GM23338 (cell line): ENCODE measurements at regions not wholly inside any gene's neighbourhood (a gene's known extent, or its start where the extent isn't known, plus 50 kb on each side); places are given as distances from the start of the nearest gene placed in this dataset.

Experiments used
- ATAC-seq: fragments of 200-7000 bp; cut with Tn5 transposase; 3 replicates; pipeline ENCODE4 v1.9.1; 2020
- DNase-seq: peaks from one replicate; pipeline ENCODE4 v3.0.0-alpha.2; 2015; ENCODE audit warnings: low spot score
- H2AFZ ChIP-seq: fragments of 200-600 bp; sonication (generic); 2 replicates; pipeline ENCODE4 v1.8.0; 2016; ENCODE audit warnings: antibody characterized with exemption, mild to moderate bottlenecking, moderate library complexity
- H3F3A ChIP-seq: fragments of 200-600 bp; sonication (generic); replicated peaks from 2 replicates; pipeline ENCODE4 v1.8.0; 2017; ENCODE audit warnings: antibody characterized with exemption, mixed run types, low read depth
- H3K27ac ChIP-seq: fragments of 200-600 bp; sonication (generic); 2 replicates; pipeline ENCODE4 v1.6.1; 2016; ENCODE audit warnings: low read depth
- H3K27me3 ChIP-seq: fragments of 200-600 bp; sonication (generic); 2 replicates; pipeline ENCODE4 v1.8.0; 2016; ENCODE audit warnings: mild to moderate bottlenecking, mixed run types, moderate library complexity; ENCODE audit not compliant: insufficient read depth
- H3K36me3 ChIP-seq: fragments of 200-600 bp; sonication (generic); 2 replicates; pipeline ENCODE4 v1.8.0; 2016; ENCODE audit warnings: mild to moderate bottlenecking; ENCODE audit not compliant: insufficient read depth
- H3K4me1 ChIP-seq: fragments of 200-600 bp; sonication (generic); 2 replicates; pipeline ENCODE4 v1.8.0; 2016; ENCODE audit warnings: mild to moderate bottlenecking, moderate library complexity; ENCODE audit not compliant: insufficient read depth
- H3K4me2 ChIP-seq: fragments of 200-600 bp; sonication (generic); 2 replicates; pipeline ENCODE4 v1.7.1; 2017; ENCODE audit warnings: mixed run types
- H3K4me3 ChIP-seq: fragments of 200-600 bp; sonication (generic); 2 replicates; pipeline ENCODE4 v1.6.1; 2016; ENCODE audit warnings: mixed run types
- H3K79me2 ChIP-seq: fragments of 200-600 bp; sonication (generic); replicated peaks from 2 replicates; pipeline ENCODE4 v1.8.0; 2017; ENCODE audit warnings: mild to moderate bottlenecking; ENCODE audit not compliant: insufficient read depth
- H3K9me2 ChIP-seq: fragments of 200-600 bp; sonication (generic); 2 replicates; pipeline ENCODE4 v1.8.0; 2017; ENCODE audit not compliant: insufficient read depth
- H4K20me1 ChIP-seq: fragments of 200-600 bp; sonication (generic); replicated peaks from 2 replicates; pipeline ENCODE4 v1.8.0; 2017; ENCODE audit warnings: mild to moderate bottlenecking; ENCODE audit not compliant: insufficient read depth
- H3K27ac Mint-ChIP-seq: 2 replicates; pipeline ENCODE4 v1.8.0; 2020; ENCODE audit warnings: inconsistent platforms, mild to moderate bottlenecking, moderate library complexity, mixed read lengths
- H3K27me3 Mint-ChIP-seq: 3 replicates; pipeline ENCODE4 v1.8.0; 2022; ENCODE audit warnings: low read depth, mild to moderate bottlenecking, moderate library complexity, mixed read lengths, inconsistent platforms; ENCODE audit not compliant: insufficient read depth, poor library complexity
- H3K36me3 Mint-ChIP-seq: 3 replicates; pipeline ENCODE4 v1.8.0; 2021; ENCODE audit warnings: low read depth, mild to moderate bottlenecking, inconsistent platforms, moderate library complexity, mixed read lengths
- H3K4me1 Mint-ChIP-seq: 3 replicates; pipeline ENCODE4 v1.8.0; 2020; ENCODE audit warnings: mild to moderate bottlenecking, inconsistent platforms, mixed read lengths
- H3K4me3 Mint-ChIP-seq: 3 replicates; pipeline ENCODE4 v1.8.0; 2021; ENCODE audit warnings: moderate library complexity, mild to moderate bottlenecking, inconsistent platforms, mixed read lengths
- H3K9me3 Mint-ChIP-seq: 3 replicates; pipeline ENCODE4 v1.8.0; 2020; ENCODE audit warnings: moderate library complexity, mild to moderate bottlenecking, inconsistent platforms, mixed read lengths
- CREB1 ChIP-seq: fragments of 250-450 bp; sonication (Bioruptor Pico); IDR thresholded peaks from 2 replicates; pipeline ENCODE4 v1.5.0; 2020; ENCODE audit warnings: low read depth, mild to moderate bottlenecking, moderate library complexity
- EZH2 ChIP-seq: fragments of 200-600 bp; sonication (generic); IDR thresholded peaks from one replicate; pipeline ENCODE4 v1.8.0; 2017; ENCODE audit warnings: antibody characterized with exemption, mild to moderate bottlenecking, low read depth; ENCODE audit not compliant: unreplicated experiment
- EZH2phosphoT487 ChIP-seq: fragments of 200-600 bp; sonication (generic); IDR thresholded peaks from one replicate; pipeline ENCODE4 v1.8.1; 2018; ENCODE audit warnings: antibody characterized with exemption; ENCODE audit not compliant: unreplicated experiment
- NANOG ChIP-seq: IDR thresholded peaks from 2 replicates; pipeline ENCODE4 v1.6.1; 2016; ENCODE audit warnings: antibody characterized with exemption, borderline replicate concordance
- POLR2AphosphoS5 ChIP-seq: IDR thresholded peaks from 2 replicates; pipeline ENCODE4 v1.6.1; 2016; ENCODE audit warnings: antibody characterized with exemption, low read depth
- ZNF114 ChIP-seq: fragments of 250-450 bp; sonication (Bioruptor Pico); IDR thresholded peaks from 2 replicates; pipeline ENCODE4 v1.5.0; 2020; ENCODE audit warnings: mild to moderate bottlenecking, moderate library complexity
- ZNF331 ChIP-seq: fragments of 250-450 bp; sonication (Bioruptor Pico); IDR thresholded peaks from 2 replicates; pipeline ENCODE4 v1.5.0; 2020; ENCODE audit warnings: low read depth, mild to moderate bottlenecking, moderate library complexity
- TF ChIP-seq, protein P1 (sequence below): IDR thresholded peaks from 2 replicates; pipeline ENCODE4 v1.6.1; 2016; ENCODE audit warnings: antibody characterized with exemption
- TF ChIP-seq, protein P2 (sequence below), 2 experiments: fragments of 200-600 bp in 1 of 2; sonication (generic) in 1 of 2; conservative IDR thresholded peaks; 2 replicates each; pipeline versions ENCODE4 v1.5.1 to v1.6.1; 2016 to 2017; ENCODE audit warnings: antibody characterized with exemption in 2 of 2, low read depth in 2 of 2, mild to moderate bottlenecking in 2 of 2, moderate library complexity in 1 of 2
- TF ChIP-seq, protein P3 (sequence below): fragments of 250-450 bp; sonication (Bioruptor Pico); IDR thresholded peaks from 2 replicates; pipeline ENCODE4 v1.5.0; 2020; ENCODE audit warnings: mild to moderate bottlenecking, moderate library complexity

DNA sequence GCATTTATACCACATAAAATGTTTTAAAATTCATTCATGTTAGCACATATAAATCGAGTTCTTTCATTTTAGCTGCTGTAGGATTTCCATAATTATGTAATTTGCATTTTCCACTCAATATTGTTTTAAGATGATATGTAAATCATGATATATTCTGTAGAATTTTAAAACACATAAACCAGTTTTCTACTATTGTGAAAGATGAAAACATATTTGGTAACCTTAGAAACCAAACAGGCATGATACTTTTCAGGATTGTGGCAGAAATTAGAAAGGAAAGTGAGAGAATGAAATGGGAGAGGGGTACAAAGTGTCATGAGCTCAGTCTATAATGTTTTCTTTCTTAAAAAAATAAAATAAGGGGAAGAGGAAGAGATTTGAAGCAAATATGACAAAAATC lies 269.3 kb downstream of the PPP1R3A start:
- TF ChIP-seq ZNF331 (CRISPR knock-in tag), result no peak
- no peak for TF ChIP-seq POLR2AphosphoS5
- no peak for TF ChIP-seq CREB1 (CRISPR knock-in tag)
- no peak for TF ChIP-seq EZH2
- TF ChIP-seq, protein P1, sequence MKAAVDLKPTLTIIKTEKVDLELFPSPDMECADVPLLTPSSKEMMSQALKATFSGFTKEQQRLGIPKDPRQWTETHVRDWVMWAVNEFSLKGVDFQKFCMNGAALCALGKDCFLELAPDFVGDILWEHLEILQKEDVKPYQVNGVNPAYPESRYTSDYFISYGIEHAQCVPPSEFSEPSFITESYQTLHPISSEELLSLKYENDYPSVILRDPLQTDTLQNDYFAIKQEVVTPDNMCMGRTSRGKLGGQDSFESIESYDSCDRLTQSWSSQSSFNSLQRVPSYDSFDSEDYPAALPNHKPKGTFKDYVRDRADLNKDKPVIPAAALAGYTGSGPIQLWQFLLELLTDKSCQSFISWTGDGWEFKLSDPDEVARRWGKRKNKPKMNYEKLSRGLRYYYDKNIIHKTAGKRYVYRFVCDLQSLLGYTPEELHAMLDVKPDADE, result no peak
- no peak for TF ChIP-seq EZH2phosphoT487
- no peak for TF ChIP-seq NANOG
- TF ChIP-seq ZNF114 (CRISPR knock-in tag), result no peak
- TF ChIP-seq, protein P2, sequence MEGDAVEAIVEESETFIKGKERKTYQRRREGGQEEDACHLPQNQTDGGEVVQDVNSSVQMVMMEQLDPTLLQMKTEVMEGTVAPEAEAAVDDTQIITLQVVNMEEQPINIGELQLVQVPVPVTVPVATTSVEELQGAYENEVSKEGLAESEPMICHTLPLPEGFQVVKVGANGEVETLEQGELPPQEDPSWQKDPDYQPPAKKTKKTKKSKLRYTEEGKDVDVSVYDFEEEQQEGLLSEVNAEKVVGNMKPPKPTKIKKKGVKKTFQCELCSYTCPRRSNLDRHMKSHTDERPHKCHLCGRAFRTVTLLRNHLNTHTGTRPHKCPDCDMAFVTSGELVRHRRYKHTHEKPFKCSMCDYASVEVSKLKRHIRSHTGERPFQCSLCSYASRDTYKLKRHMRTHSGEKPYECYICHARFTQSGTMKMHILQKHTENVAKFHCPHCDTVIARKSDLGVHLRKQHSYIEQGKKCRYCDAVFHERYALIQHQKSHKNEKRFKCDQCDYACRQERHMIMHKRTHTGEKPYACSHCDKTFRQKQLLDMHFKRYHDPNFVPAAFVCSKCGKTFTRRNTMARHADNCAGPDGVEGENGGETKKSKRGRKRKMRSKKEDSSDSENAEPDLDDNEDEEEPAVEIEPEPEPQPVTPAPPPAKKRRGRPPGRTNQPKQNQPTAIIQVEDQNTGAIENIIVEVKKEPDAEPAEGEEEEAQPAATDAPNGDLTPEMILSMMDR (conservative IDR thresholded peaks at IDR 0.05; ENCODE audit: low read depth in 2 of 2), result no peak
- Mint-ChIP-seq H3K4me1 (no peaks in the 10 kb centered on the region), H3K9me3 (peaks cover 12% of the 10 kb centered on the region), H3K4me3 (no peak overlapping the region), H3K27ac (no peak overlapping the region), H3K36me3 (no peaks in the 10 kb centered on the region; the same call in 1 of the 3 replicates), H3K27me3 (no peaks in the 10 kb centered on the region)
- Histone ChIP-seq H3K27me3 (no peaks in the 10 kb centered on the region), H3K4me2 (no peak overlapping the region), H3K79me2 (no peaks in the 10 kb centered on the region), H4K20me1 (no peaks in the 10 kb centered on the region), H3F3A (no peaks in the 10 kb centered on the region), H2AFZ (no peak overlapping the region), H3K36me3 (no peaks in the 10 kb centered on the region), H3K4me1 (no peaks in the 10 kb centered on the region), H3K9me2 (no peaks in the 10 kb centered on the region), H3K27ac (no peak overlapping the region), H3K4me3 (no peak overlapping the region)
- ATAC-seq, result no peak
- DNase-seq, result no peak

DNA sequence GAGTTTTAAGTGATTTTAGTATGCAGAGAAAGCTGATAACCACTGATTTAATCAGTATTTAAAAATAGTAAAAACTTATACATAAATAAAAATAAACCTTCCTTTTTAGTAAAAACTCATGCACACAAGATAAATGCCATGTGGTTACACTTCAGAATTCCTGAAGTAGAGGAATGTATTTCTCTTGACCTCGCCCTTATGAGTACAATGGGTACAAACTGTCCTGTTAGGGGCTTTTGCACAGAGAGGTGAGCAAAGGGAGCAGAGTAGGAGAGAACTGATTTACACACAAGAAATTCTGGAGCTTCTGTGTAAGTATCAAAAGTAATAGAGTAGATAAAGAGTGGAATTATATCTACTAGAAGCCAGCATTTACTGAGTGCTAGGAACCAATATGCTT lies 279.6 kb downstream of the PPP1R3A start:
- DNase-seq (no peak), ATAC-seq (no peak)
- peaks cover 12% of the 10 kb centered on the region for H3K9me3 Mint-ChIP-seq
- Histone ChIP-seq H3K4me3 (no peak overlapping the region), H3K4me2 (no peak overlapping the region), H3K4me1 (no peaks in the 10 kb centered on the region), H2AFZ (no peak overlapping the region), H3F3A (no peaks in the 10 kb centered on the region), H3K79me2 (no peaks in the 10 kb centered on the region), H3K27me3 (no peaks in the 10 kb centered on the region), H3K9me2 (0 out of 2 replicates have a peak, but pooled peaks cover 7% of the 10 kb centered on the region), H4K20me1 (no peaks in the 10 kb centered on the region), H3K27ac (no peak overlapping the region), H3K36me3 (no peaks in the 10 kb centered on the region)
- no peak overlapping the region for H3K27ac Mint-ChIP-seq
- peaks cover 1% of the 10 kb centered on the region for H3K27me3 Mint-ChIP-seq
- H3K36me3 Mint-ChIP-seq, result no peaks in the 10 kb centered on the region
- H3K4me3 Mint-ChIP-seq, result no peak overlapping the region
- no peaks in the 10 kb centered on the region for H3K4me1 Mint-ChIP-seq
- TF ChIP-seq ZNF331 (CRISPR knock-in tag) (no peak), CREB1 (CRISPR knock-in tag) (no peak), POLR2AphosphoS5 (no peak), ZNF114 (CRISPR knock-in tag) (no peak), EZH2 (no peak), EZH2phosphoT487 (no peak)
- TF ChIP-seq, protein P2 (conservative IDR thresholded peaks at IDR 0.05; ENCODE audit: low read depth in 2 of 2), result no peak
- TF ChIP-seq, protein P3, sequence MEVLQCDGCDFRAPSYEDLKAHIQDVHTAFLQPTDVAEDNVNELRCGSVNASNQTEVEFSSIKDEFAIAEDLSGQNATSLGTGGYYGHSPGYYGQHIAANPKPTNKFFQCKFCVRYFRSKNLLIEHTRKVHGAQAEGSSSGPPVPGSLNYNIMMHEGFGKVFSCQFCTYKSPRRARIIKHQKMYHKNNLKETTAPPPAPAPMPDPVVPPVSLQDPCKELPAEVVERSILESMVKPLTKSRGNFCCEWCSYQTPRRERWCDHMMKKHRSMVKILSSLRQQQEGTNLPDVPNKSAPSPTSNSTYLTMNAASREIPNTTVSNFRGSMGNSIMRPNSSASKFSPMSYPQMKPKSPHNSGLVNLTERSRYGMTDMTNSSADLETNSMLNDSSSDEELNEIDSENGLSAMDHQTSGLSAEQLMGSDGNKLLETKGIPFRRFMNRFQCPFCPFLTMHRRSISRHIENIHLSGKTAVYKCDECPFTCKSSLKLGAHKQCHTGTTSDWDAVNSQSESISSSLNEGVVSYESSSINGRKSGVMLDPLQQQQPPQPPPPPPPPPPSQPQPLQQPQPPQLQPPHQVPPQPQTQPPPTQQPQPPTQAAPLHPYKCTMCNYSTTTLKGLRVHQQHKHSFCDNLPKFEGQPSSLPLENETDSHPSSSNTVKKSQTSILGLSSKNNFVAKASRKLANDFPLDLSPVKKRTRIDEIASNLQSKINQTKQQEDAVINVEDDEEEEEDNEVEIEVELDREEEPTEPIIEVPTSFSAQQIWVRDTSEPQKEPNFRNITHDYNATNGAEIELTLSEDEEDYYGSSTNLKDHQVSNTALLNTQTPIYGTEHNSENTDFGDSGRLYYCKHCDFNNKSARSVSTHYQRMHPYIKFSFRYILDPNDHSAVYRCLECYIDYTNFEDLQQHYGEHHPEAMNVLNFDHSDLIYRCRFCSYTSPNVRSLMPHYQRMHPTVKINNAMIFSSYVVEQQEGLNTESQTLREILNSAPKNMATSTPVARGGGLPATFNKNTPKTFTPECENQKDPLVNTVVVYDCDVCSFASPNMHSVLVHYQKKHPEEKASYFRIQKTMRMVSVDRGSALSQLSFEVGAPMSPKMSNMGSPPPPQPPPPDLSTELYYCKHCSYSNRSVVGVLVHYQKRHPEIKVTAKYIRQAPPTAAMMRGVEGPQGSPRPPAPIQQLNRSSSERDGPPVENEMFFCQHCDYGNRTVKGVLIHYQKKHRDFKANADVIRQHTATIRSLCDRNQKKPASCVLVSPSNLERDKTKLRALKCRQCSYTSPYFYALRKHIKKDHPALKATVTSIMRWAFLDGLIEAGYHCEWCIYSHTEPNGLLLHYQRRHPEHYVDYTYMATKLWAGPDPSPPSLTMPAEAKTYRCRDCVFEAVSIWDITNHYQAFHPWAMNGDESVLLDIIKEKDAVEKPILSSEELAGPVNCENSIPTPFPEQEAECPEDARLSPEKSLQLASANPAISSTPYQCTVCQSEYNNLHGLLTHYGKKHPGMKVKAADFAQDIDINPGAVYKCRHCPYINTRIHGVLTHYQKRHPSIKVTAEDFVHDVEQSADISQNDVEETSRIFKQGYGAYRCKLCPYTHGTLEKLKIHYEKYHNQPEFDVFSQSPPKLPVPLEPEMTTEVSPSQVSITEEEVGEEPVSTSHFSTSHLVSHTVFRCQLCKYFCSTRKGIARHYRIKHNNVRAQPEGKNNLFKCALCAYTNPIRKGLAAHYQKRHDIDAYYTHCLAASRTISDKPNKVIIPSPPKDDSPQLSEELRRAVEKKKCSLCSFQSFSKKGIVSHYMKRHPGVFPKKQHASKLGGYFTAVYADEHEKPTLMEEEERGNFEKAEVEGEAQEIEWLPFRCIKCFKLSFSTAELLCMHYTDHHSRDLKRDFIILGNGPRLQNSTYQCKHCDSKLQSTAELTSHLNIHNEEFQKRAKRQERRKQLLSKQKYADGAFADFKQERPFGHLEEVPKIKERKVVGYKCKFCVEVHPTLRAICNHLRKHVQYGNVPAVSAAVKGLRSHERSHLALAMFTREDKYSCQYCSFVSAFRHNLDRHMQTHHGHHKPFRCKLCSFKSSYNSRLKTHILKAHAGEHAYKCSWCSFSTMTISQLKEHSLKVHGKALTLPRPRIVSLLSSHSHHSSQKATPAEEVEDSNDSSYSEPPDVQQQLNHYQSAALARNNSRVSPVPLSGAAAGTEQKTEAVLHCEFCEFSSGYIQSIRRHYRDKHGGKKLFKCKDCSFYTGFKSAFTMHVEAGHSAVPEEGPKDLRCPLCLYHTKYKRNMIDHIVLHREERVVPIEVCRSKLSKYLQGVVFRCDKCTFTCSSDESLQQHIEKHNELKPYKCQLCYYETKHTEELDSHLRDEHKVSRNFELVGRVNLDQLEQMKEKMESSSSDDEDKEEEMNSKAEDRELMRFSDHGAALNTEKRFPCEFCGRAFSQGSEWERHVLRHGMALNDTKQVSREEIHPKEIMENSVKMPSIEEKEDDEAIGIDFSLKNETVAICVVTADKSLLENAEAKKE, result no peak
